ENCODE measurements at regions not wholly inside any gene's neighbourhood (a gene's known extent, or its start where the extent isn't known, plus 50 kb on each side); places are given as distances from the start of the nearest gene placed in this dataset.

GRCh38 chrX:109843963-109844751, 111.1 kb upstream of the ACSL4 start:
- no peak for DNase-seq

- DNase-seq = no peak
Measured at GRCh38 chrX:109844986-109845385, 111.9 kb upstream of the ACSL4 start.

GRCh38 chrX:109845996-109846395, 112.9 kb upstream of the ACSL4 start:
- DNase-seq = no peak

DNA sequence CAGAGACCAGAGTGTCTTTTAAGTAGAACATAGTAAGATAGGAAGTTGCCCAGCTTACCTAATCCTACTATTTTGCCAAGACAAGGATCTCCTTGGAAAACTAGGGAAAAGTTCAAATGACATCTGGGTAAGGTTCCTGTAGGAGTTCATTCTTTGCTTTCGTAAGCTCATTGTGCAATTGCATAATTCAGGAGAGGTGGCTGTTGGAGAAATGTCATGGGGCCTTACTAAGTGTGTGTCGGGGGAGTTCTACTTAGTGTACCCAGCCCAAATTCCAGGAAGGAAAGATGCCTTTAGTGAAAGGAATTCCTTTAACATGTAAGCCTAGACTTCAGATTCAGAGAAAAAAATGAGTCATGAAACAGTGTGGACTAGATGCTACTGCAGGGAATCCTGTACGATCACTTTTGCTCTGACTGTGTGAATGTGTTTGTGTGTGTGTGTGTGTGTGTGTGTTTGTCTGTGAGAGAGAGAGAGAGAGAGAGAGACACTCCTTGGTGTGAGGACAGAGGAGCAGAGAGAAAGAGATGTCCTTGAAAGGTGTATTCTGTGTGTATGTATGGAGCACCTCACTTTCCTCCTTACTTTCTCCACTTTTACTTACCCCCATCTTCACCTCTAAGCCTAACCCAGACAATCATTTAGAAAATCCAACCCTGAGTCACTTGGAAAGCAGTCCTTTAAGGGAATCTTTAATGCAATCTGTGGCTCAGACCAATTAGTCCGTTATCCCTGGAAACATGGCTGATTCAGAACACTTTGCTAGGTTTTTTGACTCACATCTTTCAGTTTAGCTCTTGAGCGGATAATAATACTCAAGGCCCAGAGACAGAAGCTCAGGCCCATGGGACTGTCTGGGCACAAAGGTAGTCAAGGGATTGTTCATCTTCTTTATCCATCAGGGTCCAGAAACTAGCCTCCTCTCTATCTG, 114.5 kb upstream of the ACSL4 start:
- no peak for DNase-seq

GRCh38 chrX:109848461-109849050, 115.5 kb upstream of the ACSL4 start:
- DNase-seq = no peak

- no peak for DNase-seq
Measured at GRCh38 chrX:109854096-109854495, 121.0 kb upstream of the ACSL4 start.

DNA sequence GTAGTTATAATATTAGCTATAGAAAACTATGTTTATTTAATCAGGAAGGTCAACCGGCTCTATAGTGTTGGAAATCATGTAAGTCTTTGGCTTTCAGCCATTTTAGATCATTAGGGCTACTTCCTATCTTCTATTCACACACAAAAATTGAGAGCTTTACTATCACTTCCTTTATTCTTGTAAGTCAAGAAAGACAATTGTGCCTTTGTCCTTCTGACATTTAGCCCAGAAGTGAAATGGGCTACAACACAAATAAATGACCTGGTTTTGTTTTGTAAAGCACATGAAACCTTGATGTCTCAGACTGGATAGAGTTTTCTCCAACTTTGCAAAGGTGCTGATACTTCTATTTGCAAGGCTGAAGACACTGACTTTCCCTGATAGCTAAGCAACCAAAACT, 122.4 kb upstream of the ACSL4 start:
- DNase-seq = no peak

DNA sequence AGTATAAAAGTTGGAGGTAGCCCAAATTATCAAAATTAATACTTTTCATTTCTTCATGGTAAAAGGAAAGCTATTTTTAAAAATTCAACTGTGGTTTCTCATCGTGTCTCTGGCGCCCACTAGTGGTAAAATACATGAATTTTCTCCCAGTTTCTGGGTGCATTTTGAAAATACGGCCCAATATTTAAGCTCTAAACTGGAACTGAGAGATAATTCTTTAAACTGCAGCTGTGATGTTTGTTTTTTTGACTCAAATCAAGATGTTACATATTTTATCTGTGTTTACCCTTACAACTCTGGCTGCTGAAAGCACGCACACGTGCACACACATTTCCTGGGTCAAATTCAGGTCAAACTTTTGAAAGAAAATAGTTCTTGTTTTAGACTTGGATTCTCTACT, 123.9 kb upstream of the ACSL4 start:
- DNase-seq = no peak

- no peak for DNase-seq
Measured at GRCh38 chrX:109857584-109858228, 124.6 kb upstream of the ACSL4 start.

GRCh38 chrX:109858602-109859341, 125.7 kb upstream of the ACSL4 start:
- no peak for DNase-seq

- no peak for DNase-seq
Measured at GRCh38 chrX:109859651-109860050, 126.6 kb upstream of the ACSL4 start.

- DNase-seq = no peak
Measured at GRCh38 chrX:109862433-109862832, 129.4 kb upstream of the ACSL4 start.

GRCh38 chrX:109863811-109864210, 130.8 kb upstream of the ACSL4 start:
- no peak for DNase-seq

- no peak for DNase-seq
Measured at GRCh38 chrX:109871121-109871888, 131.6 kb upstream of the TMEM164 start.

- DNase-seq = no peak
Measured at GRCh38 chrX:109872021-109872732, 130.7 kb upstream of the TMEM164 start.

DNA sequence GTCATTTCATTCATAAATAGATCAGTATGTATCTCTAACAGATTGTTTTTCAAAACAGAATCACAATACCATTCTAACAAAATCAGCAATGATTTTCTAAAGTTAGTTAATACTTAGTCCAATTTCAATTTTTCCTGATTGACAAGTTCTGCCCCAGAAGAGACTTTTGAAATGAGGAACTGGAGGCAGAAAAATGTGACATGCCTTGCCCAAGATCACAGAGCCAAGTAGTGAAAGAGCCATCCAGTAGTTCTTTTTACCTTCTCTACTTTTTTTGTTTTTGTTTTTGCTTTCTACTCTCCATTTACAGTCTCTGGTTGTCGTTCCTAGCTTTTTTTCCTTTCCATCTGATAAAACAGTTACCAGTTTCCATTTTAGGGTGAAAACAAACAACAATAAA, 129.3 kb upstream of the TMEM164 start:
- DNase-seq = no peak

GRCh38 chrX:109873983-109874382, 128.9 kb upstream of the TMEM164 start:
- no peak for DNase-seq

- DNase-seq = no peak
Measured at GRCh38 chrX:109874548-109874947, 128.4 kb upstream of the TMEM164 start.

GRCh38 chrX:109875831-109876230, 127.1 kb upstream of the TMEM164 start:
- no peak for DNase-seq

- DNase-seq = no peak
Measured at GRCh38 chrX:109878236-109878635, 124.7 kb upstream of the TMEM164 start.

GRCh38 chrX:109879991-109880390, 122.9 kb upstream of the TMEM164 start:
- no peak for DNase-seq

Data from activated CD4-positive, alpha-beta T cell treated with anti-CD3 and anti-CD28 coated beads, Interleukin-2, amount 50 U/mL, for 1 hour (primary cell).